ENCODE measurements at regions not wholly inside any gene's neighbourhood (a gene's known extent, or its start where the extent isn't known, plus 50 kb on each side); places are given as distances from the start of the nearest gene placed in this dataset.
"Not testable (repeated sequence)": the region's sequence is repeated elsewhere in the genome, so short reads cannot be mapped to it uniquely, and the experiment has no call there.

GRCh38 chr5:104452550-104452949 is 890.0 kb upstream of the NUDT12 start:
- no TSS peak for BruUV-seq (replicated peaks)
- H3K27me3 ChIP-seq (ENCODE audit: control insufficient read depth in 2 of 2, insufficient read depth in 2 of 2, low read length in 2 of 2): no peaks in the 10 kb centered on the region

GRCh38 chr5:104451911-104452310 is 889.3 kb upstream of the NUDT12 start:
- FAIRE-seq; H3K9me3 ChIP-seq (replicated peaks; ENCODE audit: control insufficient read depth, insufficient read depth, low read length); H3K4me1 ChIP-seq (ENCODE audit: control insufficient read depth, extremely low read depth, insufficient read depth, low read length); H3K36me3 ChIP-seq (ENCODE audit: control insufficient read depth in 2 of 2, extremely low read depth in 1 of 2, insufficient read depth in 2 of 2, low read length in 2 of 2); H3K9me1 ChIP-seq (replicated peaks; ENCODE audit: control insufficient read depth, extremely low read depth, insufficient read depth, low read length); H3K4me3 ChIP-seq (replicated peaks in 1 of 3; ENCODE audit: insufficient read depth in 1 of 3, low read depth in 1 of 3, low read length in 3 of 3); H3K27me3 ChIP-seq (ENCODE audit: control insufficient read depth in 2 of 2, insufficient read depth in 2 of 2, low read length in 2 of 2); POLR2A ChIA-PET; intact Hi-C loops (cut with micrococcal nuclease); DNase-seq (ENCODE audit: low read depth, low spot score); H3K4me2 ChIP-seq (ENCODE audit: insufficient read depth, low read length); CTCF ChIA-PET; dilution Hi-C loops (cut with MboI; ENCODE audit: extremely low pct_ligation_motif_present, low sequenced_read_pairs); H3K9ac ChIP-seq (replicated peaks; ENCODE audit: extremely low read depth, insufficient read depth, low read length); H3K79me2 ChIP-seq (ENCODE audit: control insufficient read depth, insufficient read depth, low read length); H2AFZ ChIP-seq (ENCODE audit: low read depth, low read length); BruUV-seq (replicated peaks); H4K20me1 ChIP-seq (replicated peaks; ENCODE audit: control insufficient read depth, extremely low read depth, insufficient read depth, low read length); H3K27ac ChIP-seq (ENCODE audit: insufficient read depth, low read depth, low read length): not testable (repeated sequence)

More at GRCh38 chr5:104452550-104452949, 890.0 kb upstream of the NUDT12 start:
- no peak overlapping the region for H2AFZ ChIP-seq (ENCODE audit: low read depth, low read length)
- H3K4me3 ChIP-seq (replicated peaks in 1 of 3; ENCODE audit: insufficient read depth in 1 of 3, low read depth in 1 of 3, low read length in 3 of 3): no peak overlapping the region
- FAIRE-seq (no peak), DNase-seq (ENCODE audit: low read depth, low spot score) (no peak)
- TF ChIP-seq MAX (IDR thresholded peaks at IDR 0.05; ENCODE audit: insufficient read depth, insufficient read length) (no peak), EZH2 (IDR thresholded peaks at IDR 0.05; ENCODE audit: borderline replicate concordance, low read depth, low read length, severe bottlenecking) (no peak), GATA2 (IDR thresholded peaks at IDR 0.05; ENCODE audit: insufficient read depth, insufficient read length, low read depth, low read length) (no peak), POLR2AphosphoS5 (IDR thresholded peaks at IDR 0.05; ENCODE audit: insufficient read depth, low read depth, low read length) (no peak), CTCF (IDR thresholded peaks at IDR 0.05; ENCODE audit: extremely low read depth in 1 of 2, insufficient read depth in 1 of 2, low read depth in 1 of 2, low read length in 2 of 2) (no peak), FOS (IDR thresholded peaks at IDR 0.05; ENCODE audit: borderline replicate concordance, insufficient read depth, low read length) (no peak), POLR2A (IDR thresholded peaks at IDR 0.05; ENCODE audit: low read depth, low read length) (no peak), JUN (IDR thresholded peaks at IDR 0.05; ENCODE audit: borderline replicate concordance, insufficient read depth, insufficient read length, low read depth) (no peak), MYC (IDR thresholded peaks at IDR 0.05; ENCODE audit: low read depth, low read length) (no peak)
- H3K4me2 ChIP-seq (ENCODE audit: insufficient read depth, low read length): no peak overlapping the region
- no peaks in the 10 kb centered on the region for H3K79me2 ChIP-seq (ENCODE audit: control insufficient read depth, insufficient read depth, low read length)
- POLR2A ChIA-PET: no interaction called here
- CTCF ChIA-PET: no interaction called here
- H3K27ac ChIP-seq (ENCODE audit: insufficient read depth, low read depth, low read length): no peak overlapping the region
- intact Hi-C loops (cut with micrococcal nuclease): no loop called here
- no peaks in the 10 kb centered on the region for H4K20me1 ChIP-seq (replicated peaks; ENCODE audit: control insufficient read depth, extremely low read depth, insufficient read depth, low read length)
- no peaks in the 10 kb centered on the region for H3K9me3 ChIP-seq (replicated peaks; ENCODE audit: control insufficient read depth, insufficient read depth, low read length)
- dilution Hi-C loops (cut with MboI; ENCODE audit: extremely low pct_ligation_motif_present, low sequenced_read_pairs): no loop called here
- no peaks in the 10 kb centered on the region for H3K36me3 ChIP-seq (ENCODE audit: control insufficient read depth in 2 of 2, extremely low read depth in 1 of 2, insufficient read depth in 2 of 2, low read length in 2 of 2)
- no peak overlapping the region for H3K9ac ChIP-seq (replicated peaks; ENCODE audit: extremely low read depth, insufficient read depth, low read length)
- no peaks in the 10 kb centered on the region for H3K9me1 ChIP-seq (replicated peaks; ENCODE audit: control insufficient read depth, extremely low read depth, insufficient read depth, low read length)
- no peaks in the 10 kb centered on the region for H3K4me1 ChIP-seq (ENCODE audit: control insufficient read depth, extremely low read depth, insufficient read depth, low read length)

Measured in endothelial cell of umbilical vein (primary cell).